ENCODE measurements at regions not wholly inside any gene's neighbourhood (a gene's known extent, or its start where the extent isn't known, plus 50 kb on each side); places are given as distances from the start of the nearest gene placed in this dataset.

DNA sequence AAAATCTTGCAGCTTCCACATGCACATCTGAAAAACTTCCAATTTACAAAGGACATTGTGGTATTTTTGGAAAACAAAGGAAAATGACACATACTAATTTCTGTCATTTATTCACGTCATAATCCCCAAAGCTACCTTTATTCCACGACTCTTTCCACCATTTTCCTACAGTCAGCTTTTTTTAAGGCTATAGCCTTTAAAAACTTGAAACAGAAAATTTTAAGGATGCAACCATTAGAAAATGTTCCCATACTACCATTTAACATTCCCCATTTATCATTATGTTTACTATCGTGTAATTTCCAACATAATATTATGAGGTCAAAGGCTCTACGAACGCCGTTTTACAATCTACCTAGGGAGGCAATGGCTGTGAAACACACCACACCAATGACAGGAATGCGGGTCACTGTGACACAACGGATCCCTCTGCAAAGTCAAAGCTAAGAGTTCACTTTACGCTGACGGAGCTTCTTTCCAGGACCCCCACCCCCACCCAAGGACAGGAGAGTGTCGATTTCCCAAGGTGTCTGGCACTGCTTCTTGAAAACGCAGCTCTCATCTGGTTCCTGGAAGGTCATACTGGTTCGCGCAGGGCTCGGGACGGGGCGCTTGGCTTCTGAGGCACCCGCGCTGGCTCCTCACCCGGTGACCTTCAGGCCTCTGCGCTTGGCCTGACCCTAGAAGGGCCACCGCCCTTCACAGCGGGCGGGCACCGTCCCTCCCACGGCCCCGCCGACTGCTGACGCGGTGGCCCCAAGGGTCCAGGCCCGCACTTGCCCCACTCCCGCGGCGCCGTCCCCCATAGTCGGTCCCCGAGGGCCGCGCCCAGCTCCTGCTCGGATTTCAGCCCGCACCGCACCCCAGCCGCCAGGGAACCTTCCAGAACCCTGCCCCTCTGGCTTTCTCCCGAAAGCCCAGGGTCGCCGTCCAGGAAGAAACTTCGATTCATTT is 50.5 kb upstream of the ATF3 start:
- TF ChIP-seq, protein P1, sequence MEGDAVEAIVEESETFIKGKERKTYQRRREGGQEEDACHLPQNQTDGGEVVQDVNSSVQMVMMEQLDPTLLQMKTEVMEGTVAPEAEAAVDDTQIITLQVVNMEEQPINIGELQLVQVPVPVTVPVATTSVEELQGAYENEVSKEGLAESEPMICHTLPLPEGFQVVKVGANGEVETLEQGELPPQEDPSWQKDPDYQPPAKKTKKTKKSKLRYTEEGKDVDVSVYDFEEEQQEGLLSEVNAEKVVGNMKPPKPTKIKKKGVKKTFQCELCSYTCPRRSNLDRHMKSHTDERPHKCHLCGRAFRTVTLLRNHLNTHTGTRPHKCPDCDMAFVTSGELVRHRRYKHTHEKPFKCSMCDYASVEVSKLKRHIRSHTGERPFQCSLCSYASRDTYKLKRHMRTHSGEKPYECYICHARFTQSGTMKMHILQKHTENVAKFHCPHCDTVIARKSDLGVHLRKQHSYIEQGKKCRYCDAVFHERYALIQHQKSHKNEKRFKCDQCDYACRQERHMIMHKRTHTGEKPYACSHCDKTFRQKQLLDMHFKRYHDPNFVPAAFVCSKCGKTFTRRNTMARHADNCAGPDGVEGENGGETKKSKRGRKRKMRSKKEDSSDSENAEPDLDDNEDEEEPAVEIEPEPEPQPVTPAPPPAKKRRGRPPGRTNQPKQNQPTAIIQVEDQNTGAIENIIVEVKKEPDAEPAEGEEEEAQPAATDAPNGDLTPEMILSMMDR (IDR thresholded peaks at IDR 0.05): peak in 1 of 3 donors; percentile 40
- no peak for TF ChIP-seq POLR2A (IDR thresholded peaks at IDR 0.05)
- TF ChIP-seq POLR2AphosphoS5 (IDR thresholded peaks at IDR 0.05): peak in 1 of 3 donors; percentile 8
